ENCODE measurements at regions not wholly inside any gene's neighbourhood (a gene's known extent, or its start where the extent isn't known, plus 50 kb on each side); places are given as distances from the start of the nearest gene placed in this dataset.

DNA sequence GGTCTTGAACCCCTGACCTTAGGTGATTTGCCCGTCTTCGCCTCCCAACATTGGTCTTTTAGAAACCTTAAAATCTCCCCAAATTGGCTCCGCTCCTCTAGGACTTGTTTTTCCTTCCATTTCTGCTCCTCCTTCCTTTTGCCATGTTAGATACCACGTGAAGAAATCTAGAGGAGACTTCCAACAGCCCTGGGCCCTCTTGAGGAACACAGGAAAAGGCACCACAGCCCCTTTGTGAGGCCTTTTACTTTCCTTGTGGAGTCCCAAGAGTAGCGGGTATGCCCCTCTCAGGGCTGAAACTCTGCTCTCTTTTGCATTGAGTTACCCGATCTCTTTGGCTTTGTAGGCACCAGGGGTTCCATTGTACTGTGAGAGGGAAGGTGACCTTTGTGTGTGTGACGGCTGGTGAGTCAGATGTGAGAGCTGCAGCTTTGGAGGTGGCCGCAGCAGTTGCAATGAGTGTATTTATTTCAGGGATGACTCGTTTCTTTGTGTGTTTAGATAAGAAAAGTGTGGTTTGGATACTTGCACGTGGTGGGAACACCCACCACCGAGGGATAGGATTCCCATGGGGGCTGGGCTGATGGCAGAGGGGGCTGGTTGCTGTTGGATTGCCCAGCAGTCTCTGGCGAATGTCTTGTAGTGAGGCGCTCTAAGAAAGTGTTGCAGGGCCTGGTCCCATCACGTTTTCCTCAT, 218.4 kb upstream of the HS6ST1 start:
- TF ChIP-seq, protein P1, sequence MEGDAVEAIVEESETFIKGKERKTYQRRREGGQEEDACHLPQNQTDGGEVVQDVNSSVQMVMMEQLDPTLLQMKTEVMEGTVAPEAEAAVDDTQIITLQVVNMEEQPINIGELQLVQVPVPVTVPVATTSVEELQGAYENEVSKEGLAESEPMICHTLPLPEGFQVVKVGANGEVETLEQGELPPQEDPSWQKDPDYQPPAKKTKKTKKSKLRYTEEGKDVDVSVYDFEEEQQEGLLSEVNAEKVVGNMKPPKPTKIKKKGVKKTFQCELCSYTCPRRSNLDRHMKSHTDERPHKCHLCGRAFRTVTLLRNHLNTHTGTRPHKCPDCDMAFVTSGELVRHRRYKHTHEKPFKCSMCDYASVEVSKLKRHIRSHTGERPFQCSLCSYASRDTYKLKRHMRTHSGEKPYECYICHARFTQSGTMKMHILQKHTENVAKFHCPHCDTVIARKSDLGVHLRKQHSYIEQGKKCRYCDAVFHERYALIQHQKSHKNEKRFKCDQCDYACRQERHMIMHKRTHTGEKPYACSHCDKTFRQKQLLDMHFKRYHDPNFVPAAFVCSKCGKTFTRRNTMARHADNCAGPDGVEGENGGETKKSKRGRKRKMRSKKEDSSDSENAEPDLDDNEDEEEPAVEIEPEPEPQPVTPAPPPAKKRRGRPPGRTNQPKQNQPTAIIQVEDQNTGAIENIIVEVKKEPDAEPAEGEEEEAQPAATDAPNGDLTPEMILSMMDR (IDR thresholded peaks at IDR 0.05; ENCODE audit: low read depth, low read length, poor library complexity, severe bottlenecking), result no peak
- no peak for TF ChIP-seq EZH2phosphoT487 (IDR thresholded peaks at IDR 0.05; ENCODE audit: borderline replicate concordance, low read length)

Measured in DOHH2 (cell line).